HepG2 (cell line): ENCODE measurements at regions not wholly inside any gene's neighbourhood (a gene's known extent, or its start where the extent isn't known, plus 50 kb on each side); places are given as distances from the start of the nearest gene placed in this dataset.

Experiments
- ATAC-seq: fragments of 200-7000 bp; cut with Tn5 transposase; 3 replicates; pipeline ENCODE4 v1.9.1; 2020; ENCODE audit warnings: mild to moderate bottlenecking, moderate library complexity
- BruUV-seq: library from RNA; stranded (reverse); fragments of 400-500 nt; replicated peaks from 2 replicates; lab custom pipeline; 2021; lab: Mats Ljungman, UMichigan
- CTCF ChIA-PET: fragments of 300-600 bp; formaldehyde crosslinking; extraction: SDS; loops from one replicate; lab custom pipeline; 2021; ENCODE audit warnings: low total read pairs, inconsistent platforms, low intra/inter-chr PET ratio; lab: Yijun Ruan, JAX
- POLR2A ChIA-PET: fragments of 350-600 bp; sonication (Branson Sonifier 250); formaldehyde crosslinking; loops from one replicate; lab custom pipeline; 2020; ENCODE audit warnings: antibody characterized with exemption, inconsistent platforms; lab: Yijun Ruan, JAX
- DNase-seq: peaks from one replicate; pipeline ENCODE4 v3.0.0-alpha.2; 2015; ENCODE audit warnings: low spot score
- FAIRE-seq: peaks from 3 replicates; lab custom pipeline; 2011; peaks lifted over from hg19 to GRCh38; lab: Jason Lieb, UNC
- H2AFZ ChIP-seq: one replicate; pipeline ENCODE4 v1.6.1; 2011; ENCODE audit warnings: low read length, inconsistent platforms
- H3K27ac ChIP-seq: fragments of 300-600 bp; 3 replicates; pipeline ENCODE4 v1.8.0; 2011; ENCODE audit warnings: mixed run types, mild to moderate bottlenecking, mixed read lengths, low read length, inconsistent platforms; ENCODE audit not compliant: insufficient read depth; ENCODE audit errors: extremely low read length
- H3K27me3 ChIP-seq, 2 experiments: fragments of 200-600 bp in 1 of 2; 2 replicates in 1 of 2; 3 replicates in 1 of 2; pipeline versions ENCODE4 v1.6.0 to v1.8.0; 2011; ENCODE audit warnings: low read length in 2 of 2, mild to moderate bottlenecking in 2 of 2, moderate library complexity in 2 of 2, inconsistent platforms in 1 of 2; ENCODE audit not compliant: insufficient read depth in 2 of 2, control insufficient read depth in 1 of 2
- H3K36me3 ChIP-seq, 2 experiments: fragments of 200-600 bp in 1 of 2; replicated peaks in 1 of 2; 2 replicates in 1 of 2; 3 replicates in 1 of 2; pipeline versions ENCODE4 v1.5.1 to v1.8.0; 2011; ENCODE audit warnings: low read length in 2 of 2, inconsistent platforms in 1 of 2; ENCODE audit not compliant: insufficient read depth in 2 of 2, control insufficient read depth in 1 of 2
- H3K4me1 ChIP-seq: 2 replicates; pipeline ENCODE4 v1.5.1; 2012; ENCODE audit warnings: low read length, inconsistent platforms; ENCODE audit not compliant: insufficient read depth
- H3K4me2 ChIP-seq: 2 replicates; pipeline ENCODE4 v1.6.0; 2011; ENCODE audit warnings: low read depth, low read length, inconsistent platforms
- H3K4me3 ChIP-seq, 3 experiments: fragments of 200-600 bp in 1 of 3; sonication (generic), shearing (Covaris generic) in 1 of 3; replicated peaks in 1 of 3; 2 replicates each; pipeline ENCODE4 v1.5.1; 2011 to 2016; ENCODE audit warnings: low read length in 3 of 3, inconsistent platforms in 2 of 3, low read depth in 2 of 3, mild to moderate bottlenecking in 2 of 3, control low read depth in 1 of 3, mixed read lengths in 1 of 3; ENCODE audit not compliant: insufficient read depth in 1 of 3
- H3K79me2 ChIP-seq: one replicate; pipeline ENCODE4 v1.6.1; 2011; ENCODE audit warnings: low read length, inconsistent platforms; ENCODE audit not compliant: insufficient read depth
- H3K9ac ChIP-seq: 2 replicates; pipeline ENCODE4 v1.6.0; 2011; ENCODE audit warnings: mild to moderate bottlenecking, low read depth, low read length, inconsistent platforms; ENCODE audit not compliant: insufficient read depth
- H3K9me3 ChIP-seq: 2 replicates; pipeline ENCODE4 v1.5.1; 2012; ENCODE audit warnings: mild to moderate bottlenecking, low read length
- H4K20me1 ChIP-seq: 2 replicates; pipeline ENCODE4 v1.6.0; 2011; ENCODE audit warnings: inconsistent platforms, mild to moderate bottlenecking, low read length, moderate library complexity; ENCODE audit not compliant: insufficient read depth
- ASH2L ChIP-seq: fragments of 300-600, 200-600 bp; sonication (generic); IDR thresholded peaks from 2 replicates; pipeline ENCODE4 v1.7.0; 2017; ENCODE audit warnings: low read depth, mild to moderate bottlenecking, moderate library complexity, mixed read lengths, low read length; ENCODE audit not compliant: insufficient read length
- DR1 ChIP-seq: sonication (generic); formaldehyde crosslinking; IDR thresholded peaks from 2 replicates; pipeline ENCODE4 v1.8.0; 2021; ENCODE audit warnings: mild to moderate bottlenecking, missing genetic modification reagents, inconsistent platforms
- GFI1 ChIP-seq: sonication (generic); formaldehyde crosslinking; IDR thresholded peaks from 2 replicates; pipeline ENCODE4 v1.5.0; 2020; ENCODE audit warnings: missing genetic modification reagents, mild to moderate bottlenecking, borderline replicate concordance
- MED8 ChIP-seq: sonication (generic); formaldehyde crosslinking; IDR thresholded peaks from 2 replicates; pipeline ENCODE4 v1.8.1; 2023; ENCODE audit warnings: mild to moderate bottlenecking, missing genetic modification reagents; ENCODE audit not compliant: insufficient replicate concordance
- PLRG1 ChIP-seq: fragments of 450-650 bp; conservative IDR thresholded peaks from 2 replicates; pipeline ENCODE4 v1.6.1; 2016
- RBM22 ChIP-seq: fragments of 200-400 bp; formaldehyde crosslinking; optimal IDR thresholded peaks from 2 replicates; pipeline ENCODE3; 2017; ENCODE audit warnings: mild to moderate bottlenecking, low read length, moderate library complexity
- SMAD1 ChIP-seq: sonication (generic); formaldehyde crosslinking; IDR thresholded peaks from 2 replicates; pipeline ENCODE4 v1.4.0; 2020; ENCODE audit warnings: missing genetic modification reagents, low read depth, mild to moderate bottlenecking, borderline replicate concordance
- SMARCE1 ChIP-seq: fragments of 450-650 bp; IDR thresholded peaks from 2 replicates; pipeline ENCODE4 v1.6.1; 2017; ENCODE audit warnings: borderline replicate concordance
- TGIF2 ChIP-seq: IDR thresholded peaks from 2 replicates; pipeline ENCODE4 v1.6.1; 2016; ENCODE audit warnings: control low read depth, missing compliant biosample characterization
- U2AF2 ChIP-seq: fragments of 200-400 bp; formaldehyde crosslinking; IDR thresholded peaks from 2 replicates; pipeline ENCODE4 v1.6.1; 2017; ENCODE audit warnings: low read depth, mild to moderate bottlenecking, low read length
- ZNF333 ChIP-seq: sonication (generic); formaldehyde crosslinking; IDR thresholded peaks from 2 replicates; pipeline ENCODE4 v1.4.0; 2020; ENCODE audit warnings: mild to moderate bottlenecking, missing genetic modification reagents, borderline replicate concordance
- ZNF562 ChIP-seq: sonication (generic); formaldehyde crosslinking; IDR thresholded peaks from 2 replicates; pipeline ENCODE4 v1.8.0; 2022; ENCODE audit warnings: missing genetic modification reagents, borderline replicate concordance
- ZNF75D ChIP-seq: sonication (generic); formaldehyde crosslinking; IDR thresholded peaks from 2 replicates; pipeline ENCODE4 v1.8.1; 2023; ENCODE audit warnings: missing genetic modification reagents, mild to moderate bottlenecking, borderline replicate concordance
- WGBS: methylation state at CpG from one replicate; pipeline ENCODE4 v1.1.6; 2017; ENCODE audit warnings: low lambda C conversion rate; 5-methylcytosine and 5-hydroxymethylcytosine counted together
- in situ Hi-C: cut with HindIII; loops from 2 replicates; pipeline ENCODE4 v1.10.0; 2017; ENCODE audit warnings: low pct_unique_long_range_greater_than_20kb; ENCODE audit not compliant: extremely low pct_ligation_motif_present
- intact Hi-C: fragments of 100-400 bp; cut with micrococcal nuclease; formaldehyde crosslinking; loops from one replicate; pipeline ENCODE4 v1.10.0; 2022; ENCODE audit not compliant: unreplicated experiment
- TF ChIP-seq, protein P1 (sequence below): sonication (generic); formaldehyde crosslinking; IDR thresholded peaks from 2 replicates; pipeline ENCODE4 v1.4.0; 2020; ENCODE audit warnings: missing genetic modification reagents
- TF ChIP-seq, protein P2 (sequence below): sonication (generic); formaldehyde crosslinking; IDR thresholded peaks from 2 replicates; pipeline ENCODE4 v1.5.1; 2020; ENCODE audit warnings: mild to moderate bottlenecking, missing genetic modification reagents, moderate library complexity
- TF ChIP-seq, protein P3 (sequence below): sonication (generic); formaldehyde crosslinking; IDR thresholded peaks from 2 replicates; pipeline ENCODE4 v1.9.0; 2021; ENCODE audit warnings: missing genetic modification reagents, mild to moderate bottlenecking, borderline replicate concordance

DNA sequence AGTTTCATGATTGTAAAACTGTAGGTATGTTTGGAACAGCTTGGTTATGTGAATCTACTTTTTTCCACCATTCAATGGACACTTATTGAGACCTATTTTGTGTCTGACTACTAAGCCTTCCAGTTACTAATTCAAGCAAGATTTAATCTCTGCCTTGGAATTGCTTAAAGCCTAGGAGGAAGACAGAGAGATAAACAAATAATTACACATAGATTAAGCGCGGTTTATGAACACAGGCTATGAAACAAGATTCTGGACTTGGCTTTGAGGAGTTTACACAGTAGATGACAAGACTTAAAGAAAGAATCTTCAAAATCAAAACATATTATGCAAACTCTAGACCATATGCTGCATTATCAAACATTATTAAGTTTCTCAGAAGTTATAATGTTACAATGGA lies 340.4 kb downstream of the RASEF start (continued):
- no peak for TF ChIP-seq GFI1 (CRISPR knock-in tag)
- TF ChIP-seq, protein P1, sequence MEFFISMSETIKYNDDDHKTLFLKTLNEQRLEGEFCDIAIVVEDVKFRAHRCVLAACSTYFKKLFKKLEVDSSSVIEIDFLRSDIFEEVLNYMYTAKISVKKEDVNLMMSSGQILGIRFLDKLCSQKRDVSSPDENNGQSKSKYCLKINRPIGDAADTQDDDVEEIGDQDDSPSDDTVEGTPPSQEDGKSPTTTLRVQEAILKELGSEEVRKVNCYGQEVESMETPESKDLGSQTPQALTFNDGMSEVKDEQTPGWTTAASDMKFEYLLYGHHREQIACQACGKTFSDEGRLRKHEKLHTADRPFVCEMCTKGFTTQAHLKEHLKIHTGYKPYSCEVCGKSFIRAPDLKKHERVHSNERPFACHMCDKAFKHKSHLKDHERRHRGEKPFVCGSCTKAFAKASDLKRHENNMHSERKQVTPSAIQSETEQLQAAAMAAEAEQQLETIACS (CRISPR knock-in tag), result no peak
- no peak for TF ChIP-seq PLRG1

DNA sequence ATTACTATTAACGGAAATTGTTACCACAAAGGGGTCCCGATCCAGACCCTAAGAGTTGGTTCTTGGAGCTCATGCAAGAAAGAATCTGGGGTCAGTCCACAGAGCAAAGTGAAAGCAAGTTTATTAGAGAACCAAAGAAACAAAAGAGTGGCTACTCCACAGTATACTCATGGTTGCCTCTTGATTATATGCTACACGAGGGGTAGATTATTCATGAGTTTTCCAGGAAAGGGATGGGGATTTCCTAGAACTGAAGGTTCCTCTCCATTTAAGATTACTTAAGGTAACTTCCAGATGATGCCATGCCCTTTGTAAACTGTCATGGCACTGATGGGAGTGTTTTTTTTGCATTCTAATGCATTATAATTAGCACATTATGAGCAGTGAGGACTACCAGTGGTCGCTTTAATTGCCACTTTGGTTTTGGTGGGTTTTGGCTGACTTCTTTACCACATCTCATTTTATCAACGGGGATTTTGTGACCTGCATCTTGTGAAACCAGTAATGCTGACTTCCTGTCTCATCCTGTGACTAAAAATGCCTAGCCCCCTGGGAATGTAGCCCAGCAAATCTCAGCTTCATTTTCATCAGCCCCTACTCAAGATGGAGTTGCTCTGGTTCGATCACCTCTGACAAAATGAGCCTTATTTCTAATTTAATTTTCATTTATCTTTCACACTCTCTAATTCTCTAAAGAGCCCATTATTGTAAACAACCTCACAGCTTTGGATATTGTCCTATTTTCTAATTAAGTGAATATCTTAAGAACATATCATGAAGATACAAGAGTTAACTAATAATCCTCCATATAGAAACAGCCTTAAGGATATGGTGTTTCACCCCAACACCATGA lies 336.3 kb downstream of the RASEF start:
- no TSS peak for BruUV-seq
- in situ Hi-C loops, result no loop called here
- Histone ChIP-seq H3K9ac (no peak overlapping the region), H3K4me1 (no peaks in the 10 kb centered on the region), H3K79me2 (no peaks in the 10 kb centered on the region), H2AFZ (no peak overlapping the region), H3K36me3 (no peaks in the 10 kb centered on the region), H4K20me1 (no peaks in the 10 kb centered on the region), H3K27me3 (no peaks in the 10 kb centered on the region), H3K4me2 (no peak overlapping the region), H3K9me3 (no peaks in the 10 kb centered on the region), H3K27ac (no peak overlapping the region), H3K4me3 (no peak overlapping the region)
- intact Hi-C loops, result no loop called here
- no peak for FAIRE-seq
- under 1% methylated on average over 6 of the region's 6 CpGs for WGBS
- ChIA-PET POLR2A (no interaction called here), CTCF (no interaction called here)
- ATAC-seq, result no peak
- DNase-seq, result no peak
- TF ChIP-seq MED8 (CRISPR knock-in tag) (no peak), U2AF2 (no peak), SMAD1 (CRISPR knock-in tag) (no peak), ASH2L (no peak), SMARCE1 (no peak), DR1 (CRISPR knock-in tag) (no peak), ZNF333 (CRISPR knock-in tag) (no peak), ZNF75D (CRISPR knock-in tag) (no peak), RBM22 (no peak), ZNF562 (CRISPR knock-in tag) (no peak), TGIF2 (CRISPR knock-in tag) (no peak)
- TF ChIP-seq, protein P2, sequence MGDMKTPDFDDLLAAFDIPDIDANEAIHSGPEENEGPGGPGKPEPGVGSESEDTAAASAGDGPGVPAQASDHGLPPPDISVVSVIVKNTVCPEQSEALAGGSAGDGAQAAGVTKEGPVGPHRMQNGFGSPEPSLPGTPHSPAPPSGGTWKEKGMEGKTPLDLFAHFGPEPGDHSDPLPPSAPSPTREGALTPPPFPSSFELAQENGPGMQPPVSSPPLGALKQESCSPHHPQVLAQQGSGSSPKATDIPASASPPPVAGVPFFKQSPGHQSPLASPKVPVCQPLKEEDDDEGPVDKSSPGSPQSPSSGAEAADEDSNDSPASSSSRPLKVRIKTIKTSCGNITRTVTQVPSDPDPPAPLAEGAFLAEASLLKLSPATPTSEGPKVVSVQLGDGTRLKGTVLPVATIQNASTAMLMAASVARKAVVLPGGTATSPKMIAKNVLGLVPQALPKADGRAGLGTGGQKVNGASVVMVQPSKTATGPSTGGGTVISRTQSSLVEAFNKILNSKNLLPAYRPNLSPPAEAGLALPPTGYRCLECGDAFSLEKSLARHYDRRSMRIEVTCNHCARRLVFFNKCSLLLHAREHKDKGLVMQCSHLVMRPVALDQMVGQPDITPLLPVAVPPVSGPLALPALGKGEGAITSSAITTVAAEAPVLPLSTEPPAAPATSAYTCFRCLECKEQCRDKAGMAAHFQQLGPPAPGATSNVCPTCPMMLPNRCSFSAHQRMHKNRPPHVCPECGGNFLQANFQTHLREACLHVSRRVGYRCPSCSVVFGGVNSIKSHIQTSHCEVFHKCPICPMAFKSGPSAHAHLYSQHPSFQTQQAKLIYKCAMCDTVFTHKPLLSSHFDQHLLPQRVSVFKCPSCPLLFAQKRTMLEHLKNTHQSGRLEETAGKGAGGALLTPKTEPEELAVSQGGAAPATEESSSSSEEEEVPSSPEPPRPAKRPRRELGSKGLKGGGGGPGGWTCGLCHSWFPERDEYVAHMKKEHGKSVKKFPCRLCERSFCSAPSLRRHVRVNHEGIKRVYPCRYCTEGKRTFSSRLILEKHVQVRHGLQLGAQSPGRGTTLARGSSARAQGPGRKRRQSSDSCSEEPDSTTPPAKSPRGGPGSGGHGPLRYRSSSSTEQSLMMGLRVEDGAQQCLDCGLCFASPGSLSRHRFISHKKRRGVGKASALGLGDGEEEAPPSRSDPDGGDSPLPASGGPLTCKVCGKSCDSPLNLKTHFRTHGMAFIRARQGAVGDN (CRISPR knock-in tag), result no peak
- TF ChIP-seq, protein P3, sequence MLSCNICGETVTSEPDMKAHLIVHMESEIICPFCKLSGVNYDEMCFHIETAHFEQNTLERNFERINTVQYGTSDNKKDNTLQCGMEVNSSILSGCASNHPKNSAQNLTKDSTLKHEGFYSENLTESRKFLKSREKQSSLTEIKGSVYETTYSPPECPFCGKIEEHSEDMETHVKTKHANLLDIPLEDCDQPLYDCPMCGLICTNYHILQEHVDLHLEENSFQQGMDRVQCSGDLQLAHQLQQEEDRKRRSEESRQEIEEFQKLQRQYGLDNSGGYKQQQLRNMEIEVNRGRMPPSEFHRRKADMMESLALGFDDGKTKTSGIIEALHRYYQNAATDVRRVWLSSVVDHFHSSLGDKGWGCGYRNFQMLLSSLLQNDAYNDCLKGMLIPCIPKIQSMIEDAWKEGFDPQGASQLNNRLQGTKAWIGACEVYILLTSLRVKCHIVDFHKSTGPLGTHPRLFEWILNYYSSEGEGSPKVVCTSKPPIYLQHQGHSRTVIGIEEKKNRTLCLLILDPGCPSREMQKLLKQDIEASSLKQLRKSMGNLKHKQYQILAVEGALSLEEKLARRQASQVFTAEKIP (CRISPR knock-in tag), result no peak
